HG03460 (cell line): ENCODE measurements at regions not wholly inside any gene's neighbourhood (a gene's known extent, or its start where the extent isn't known, plus 50 kb on each side); places are given as distances from the start of the nearest gene placed in this dataset.

Source experiments
- ATAC-seq: cut with Tn5 transposase; IDR thresholded peaks from one replicate; pipeline ENCODE4 v1.9.1; 2021; ENCODE audit not compliant: unreplicated experiment

- no peak for ATAC-seq
These were observed 209.2 kb upstream of the TNRC6C start for GRCh38 chr17:77749321-77749751.

DNA sequence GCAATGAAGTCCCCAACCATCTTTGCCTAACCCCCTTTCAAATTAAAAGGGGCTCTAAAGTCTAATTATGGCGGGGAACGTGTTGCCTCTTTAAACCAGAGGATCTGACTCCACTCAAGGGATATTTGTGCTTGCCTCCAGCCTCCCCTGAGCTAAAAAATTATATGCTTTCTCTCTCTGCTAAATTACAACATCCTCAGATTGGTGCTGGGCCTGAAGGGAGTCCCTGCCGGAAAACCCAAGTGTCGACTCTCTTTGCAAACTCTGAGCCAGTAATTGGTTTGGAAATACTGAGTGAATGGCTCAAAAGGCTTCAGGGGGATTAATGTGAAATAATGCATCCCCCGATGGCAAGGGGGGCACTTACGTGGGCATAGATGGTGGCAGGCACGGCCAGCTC is 208.5 kb upstream of the TNRC6C start:
- ATAC-seq, result no peak

- ATAC-seq, result no peak
These were observed 208.0 kb upstream of the TNRC6C start for GRCh38 chr17:77750427-77751043.

- ATAC-seq, result no peak
These were observed 205.3 kb upstream of the TNRC6C start for GRCh38 chr17:77753246-77753645.

- no peak for ATAC-seq
These were observed 204.7 kb upstream of the TNRC6C start for GRCh38 chr17:77753691-77754245.

DNA sequence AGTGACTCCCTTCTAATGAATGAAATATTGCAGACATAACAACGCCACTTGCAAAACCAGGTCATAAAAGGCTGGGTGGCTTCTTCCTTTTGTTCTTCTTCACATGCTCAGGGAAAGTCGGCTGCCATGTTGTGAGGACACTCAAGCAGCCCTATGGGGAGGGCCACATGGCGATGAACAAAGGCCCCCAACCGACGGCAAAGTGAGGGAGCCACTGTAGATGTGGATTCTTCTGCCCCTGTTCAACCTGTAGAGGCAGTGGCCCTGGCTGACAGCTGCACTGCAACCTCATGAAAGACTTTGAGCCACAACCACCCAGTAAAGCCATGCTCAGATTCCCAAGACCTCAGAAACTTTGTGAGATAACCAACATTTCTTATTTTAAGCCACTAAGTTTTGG is 203.5 kb upstream of the TNRC6C start:
- ATAC-seq, result no peak

- ATAC-seq, result no peak
These were observed 203.0 kb upstream of the TNRC6C start for GRCh38 chr17:77755410-77755963.

GRCh38 chr17:77756028-77756427 is 202.5 kb upstream of the TNRC6C start:
- no peak for ATAC-seq

DNA sequence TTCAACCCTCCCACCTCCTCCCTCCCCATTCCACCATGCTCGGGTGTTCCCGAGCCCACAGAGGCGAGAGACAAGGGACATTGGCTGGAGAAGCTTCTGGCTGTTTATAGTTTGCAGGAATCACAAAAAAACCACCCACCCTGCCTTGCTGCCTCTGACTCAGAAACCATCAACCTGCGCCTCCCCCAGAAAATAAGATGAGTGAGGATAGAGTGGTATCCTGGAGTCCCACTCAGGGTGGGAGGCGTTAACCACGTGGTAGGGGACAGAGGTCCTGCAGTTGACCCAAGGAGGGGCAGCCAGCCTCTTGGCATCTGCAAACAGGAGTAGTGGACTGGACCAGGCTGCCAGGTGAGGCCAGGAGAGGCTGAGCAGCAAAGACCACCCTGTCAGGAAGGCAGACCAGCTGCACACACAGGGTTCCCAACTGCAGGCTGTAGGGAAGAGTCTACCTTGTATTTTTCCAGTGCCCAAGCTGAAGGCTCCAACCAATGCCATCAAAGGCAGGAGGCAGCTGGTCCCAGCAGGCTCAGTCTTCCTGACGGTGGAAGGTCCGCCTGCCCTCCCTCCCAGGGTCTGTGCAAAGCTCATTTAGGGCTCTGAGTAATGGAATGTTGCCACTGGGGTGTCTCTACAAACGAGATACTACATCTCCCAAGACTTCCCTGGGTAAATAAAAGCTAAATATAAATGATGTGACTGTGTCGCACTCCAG is 201.5 kb upstream of the TNRC6C start:
- ATAC-seq, result no peak

DNA sequence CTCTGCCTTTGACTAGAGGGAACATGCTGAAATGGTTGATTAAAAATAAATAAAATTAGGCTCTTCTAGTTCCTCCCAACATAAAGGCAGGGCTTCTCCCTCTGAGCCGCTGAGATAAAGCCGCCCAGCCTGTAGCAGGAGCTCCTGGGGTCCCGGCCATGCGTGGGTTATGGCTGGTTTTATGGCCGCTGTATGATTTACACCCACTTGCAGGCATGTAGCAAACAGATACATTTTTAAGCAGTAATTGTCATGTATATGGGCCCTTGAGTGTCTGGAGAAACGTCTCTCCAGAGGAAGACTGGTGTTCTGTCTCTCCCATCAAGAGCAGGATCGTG is 201.0 kb upstream of the TNRC6C start:
- no peak for ATAC-seq

GRCh38 chr17:77763023-77763422 is 195.5 kb upstream of the TNRC6C start:
- ATAC-seq, result no peak

- ATAC-seq, result no peak
These were observed 194.9 kb upstream of the TNRC6C start for GRCh38 chr17:77763575-77763974.

GRCh38 chr17:77765292-77765691 is 193.2 kb upstream of the TNRC6C start:
- ATAC-seq, result no peak

GRCh38 chr17:77767148-77767547 is 191.4 kb upstream of the TNRC6C start:
- no peak for ATAC-seq

GRCh38 chr17:77768248-77768852 is 190.2 kb upstream of the TNRC6C start:
- no peak for ATAC-seq

DNA sequence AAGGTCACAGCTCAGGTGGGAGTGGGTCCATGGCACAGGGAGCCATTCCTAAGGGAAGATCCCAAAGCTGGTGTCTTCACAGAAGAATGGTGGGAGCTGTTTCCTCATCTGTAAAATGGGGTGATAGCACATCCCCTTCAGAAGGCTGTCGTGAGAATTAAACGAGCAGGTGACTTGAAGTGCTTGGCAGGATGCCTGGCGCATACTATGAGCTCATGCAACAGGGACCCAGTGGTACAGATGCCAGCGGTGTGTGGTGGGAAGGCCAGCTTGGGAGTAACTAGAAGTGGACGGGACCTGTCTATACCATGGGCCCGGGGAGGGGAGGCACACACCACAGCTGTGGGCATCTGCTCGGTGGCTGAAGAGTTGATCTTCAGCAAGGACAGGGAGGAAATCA is 189.3 kb upstream of the TNRC6C start:
- no peak for ATAC-seq

DNA sequence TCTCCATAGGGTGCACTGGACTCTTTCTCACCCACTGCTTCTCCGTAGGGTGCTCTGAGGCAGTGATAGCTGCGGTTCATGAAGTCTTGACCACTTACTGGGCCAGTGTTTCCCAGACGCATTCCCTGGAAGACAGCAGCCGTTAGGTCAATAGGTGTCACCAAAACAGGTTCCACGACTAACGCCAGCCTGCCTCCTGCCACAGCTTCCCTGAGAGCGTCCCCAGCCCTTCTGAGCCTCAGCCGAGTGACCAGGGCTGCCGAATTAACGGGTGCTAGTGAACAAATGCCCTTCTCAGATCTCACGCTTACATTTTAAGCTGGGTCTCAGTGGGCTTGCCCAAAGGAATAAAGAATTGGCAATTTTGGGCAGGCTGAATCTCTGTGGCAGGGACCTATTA is 188.7 kb upstream of the TNRC6C start:
- ATAC-seq, result no peak

- no peak for ATAC-seq
These were observed 188.0 kb upstream of the TNRC6C start for GRCh38 chr17:77770331-77771105.

GRCh38 chr17:77771145-77771544 is 187.4 kb upstream of the TNRC6C start:
- ATAC-seq, result no peak

DNA sequence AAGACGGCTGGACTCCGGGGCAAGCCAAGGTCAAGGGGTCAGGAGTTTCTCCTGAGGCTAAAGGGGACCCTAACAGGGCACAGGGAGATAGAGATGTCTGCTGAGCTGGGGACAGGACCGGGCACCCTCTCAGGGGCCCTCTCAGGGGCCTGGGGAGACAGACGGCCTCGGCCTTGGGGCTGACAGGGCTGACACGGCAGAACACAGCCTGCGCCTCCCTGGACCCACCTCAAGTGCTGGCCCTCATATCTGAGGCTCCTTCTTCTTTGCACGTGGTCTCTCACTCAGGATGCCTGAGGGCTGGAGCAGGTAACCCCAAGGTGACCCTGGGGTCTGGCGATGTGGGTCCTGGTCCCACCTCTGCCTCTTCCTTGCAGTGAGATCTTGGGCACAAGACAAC is 186.9 kb upstream of the TNRC6C start:
- ATAC-seq, result no peak

GRCh38 chr17:77771998-77772397 is 186.5 kb upstream of the TNRC6C start:
- no peak for ATAC-seq
